GM23338 (cell line): ENCODE measurements at regions not wholly inside any gene's neighbourhood (a gene's known extent, or its start where the extent isn't known, plus 50 kb on each side); places are given as distances from the start of the nearest gene placed in this dataset.

Experiments
- CREB1 ChIP-seq: fragments of 250-450 bp; sonication (Bioruptor Pico); IDR thresholded peaks from 2 replicates; pipeline ENCODE4 v1.5.0; 2020; ENCODE audit warnings: low read depth, mild to moderate bottlenecking, moderate library complexity
- CTCF ChIP-seq, 2 experiments: fragments of 200-600 bp in 1 of 2; sonication (generic) in 1 of 2; conservative IDR thresholded peaks; 2 replicates each; pipeline versions ENCODE4 v1.5.1 to v1.6.1; 2016 to 2017; ENCODE audit warnings: antibody characterized with exemption in 2 of 2, low read depth in 2 of 2, mild to moderate bottlenecking in 2 of 2, moderate library complexity in 1 of 2
- ETS1 ChIP-seq: IDR thresholded peaks from 2 replicates; pipeline ENCODE4 v1.6.1; 2016; ENCODE audit warnings: antibody characterized with exemption
- EZH2 ChIP-seq: fragments of 200-600 bp; sonication (generic); IDR thresholded peaks from one replicate; pipeline ENCODE4 v1.8.0; 2017; ENCODE audit warnings: antibody characterized with exemption, mild to moderate bottlenecking, low read depth; ENCODE audit not compliant: unreplicated experiment
- EZH2phosphoT487 ChIP-seq: fragments of 200-600 bp; sonication (generic); IDR thresholded peaks from one replicate; pipeline ENCODE4 v1.8.1; 2018; ENCODE audit warnings: antibody characterized with exemption; ENCODE audit not compliant: unreplicated experiment
- JUNB ChIP-seq: IDR thresholded peaks from one replicate; pipeline ENCODE4 v1.6.1; 2016; ENCODE audit warnings: antibody characterized with exemption; ENCODE audit not compliant: unreplicated experiment
- NANOG ChIP-seq: IDR thresholded peaks from 2 replicates; pipeline ENCODE4 v1.6.1; 2016; ENCODE audit warnings: antibody characterized with exemption, borderline replicate concordance
- POLR2AphosphoS5 ChIP-seq: IDR thresholded peaks from 2 replicates; pipeline ENCODE4 v1.6.1; 2016; ENCODE audit warnings: antibody characterized with exemption, low read depth
- REST ChIP-seq: IDR thresholded peaks from one replicate; pipeline ENCODE4 v1.6.1; 2018; ENCODE audit warnings: antibody characterized with exemption; ENCODE audit not compliant: unreplicated experiment
- ZNF114 ChIP-seq: fragments of 250-450 bp; sonication (Bioruptor Pico); IDR thresholded peaks from 2 replicates; pipeline ENCODE4 v1.5.0; 2020; ENCODE audit warnings: mild to moderate bottlenecking, moderate library complexity
- ZNF331 ChIP-seq: fragments of 250-450 bp; sonication (Bioruptor Pico); IDR thresholded peaks from 2 replicates; pipeline ENCODE4 v1.5.0; 2020; ENCODE audit warnings: low read depth, mild to moderate bottlenecking, moderate library complexity

GRCh38 chr4:37540486-37540885 is 145.7 kb downstream of the RELL1 start:
- TF ChIP-seq CREB1 (CRISPR knock-in tag), result no peak; the same call in 1 of the 2 replicates
- TF ChIP-seq POLR2AphosphoS5, result no peak
- no peak for TF ChIP-seq ZNF114 (CRISPR knock-in tag)
- TF ChIP-seq CTCF (conservative IDR thresholded peaks at IDR 0.05; ENCODE audit: low read depth in 2 of 2), result no peak
- no peak for TF ChIP-seq EZH2
- TF ChIP-seq EZH2phosphoT487, result no peak
- TF ChIP-seq ETS1, result no peak
- no peak for TF ChIP-seq REST
- no peak for TF ChIP-seq NANOG
- no peak for TF ChIP-seq JUNB
- no peak for TF ChIP-seq ZNF331 (CRISPR knock-in tag)
